ENCODE measurements at regions not wholly inside any gene's neighbourhood (a gene's known extent, or its start where the extent isn't known, plus 50 kb on each side); places are given as distances from the start of the nearest gene placed in this dataset.

DNA sequence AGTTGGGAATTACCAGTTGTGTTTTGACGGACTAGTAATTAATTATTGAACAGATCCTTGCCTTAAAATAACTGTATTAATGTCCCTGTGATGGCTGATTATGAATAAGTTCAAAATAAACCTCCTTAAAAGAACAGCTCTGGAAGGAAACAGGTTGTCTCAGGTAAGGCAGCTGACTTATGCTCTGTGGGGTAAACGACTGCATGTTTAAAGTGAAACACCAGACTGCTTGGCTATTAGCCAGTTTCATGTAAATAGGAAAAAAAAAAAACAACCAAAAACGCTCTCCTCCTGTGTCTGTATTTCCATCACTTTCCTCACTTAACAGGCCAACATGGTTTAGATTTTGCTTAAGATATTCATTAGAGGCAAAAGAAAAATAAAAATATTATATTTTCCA is 243.6 kb downstream of the TMEM182 start:
- Mint-ChIP-seq H3K4me3 (no peak overlapping the region), H3K4me1 (peaks cover 5% of the 10 kb centered on the region), H3K27me3 (ENCODE audit: low read depth) (no peaks in the 10 kb centered on the region), H3K27ac (ENCODE audit: unreplicated experiment) (no peak overlapping the region), H3K36me3 (ENCODE audit: low read depth) (no peaks in the 10 kb centered on the region), H3K9me3 (peaks cover 8% of the 10 kb centered on the region)
- no peak for DNase-seq (ENCODE audit: low read depth, low spot score)
- TF ChIP-seq, protein P1, sequence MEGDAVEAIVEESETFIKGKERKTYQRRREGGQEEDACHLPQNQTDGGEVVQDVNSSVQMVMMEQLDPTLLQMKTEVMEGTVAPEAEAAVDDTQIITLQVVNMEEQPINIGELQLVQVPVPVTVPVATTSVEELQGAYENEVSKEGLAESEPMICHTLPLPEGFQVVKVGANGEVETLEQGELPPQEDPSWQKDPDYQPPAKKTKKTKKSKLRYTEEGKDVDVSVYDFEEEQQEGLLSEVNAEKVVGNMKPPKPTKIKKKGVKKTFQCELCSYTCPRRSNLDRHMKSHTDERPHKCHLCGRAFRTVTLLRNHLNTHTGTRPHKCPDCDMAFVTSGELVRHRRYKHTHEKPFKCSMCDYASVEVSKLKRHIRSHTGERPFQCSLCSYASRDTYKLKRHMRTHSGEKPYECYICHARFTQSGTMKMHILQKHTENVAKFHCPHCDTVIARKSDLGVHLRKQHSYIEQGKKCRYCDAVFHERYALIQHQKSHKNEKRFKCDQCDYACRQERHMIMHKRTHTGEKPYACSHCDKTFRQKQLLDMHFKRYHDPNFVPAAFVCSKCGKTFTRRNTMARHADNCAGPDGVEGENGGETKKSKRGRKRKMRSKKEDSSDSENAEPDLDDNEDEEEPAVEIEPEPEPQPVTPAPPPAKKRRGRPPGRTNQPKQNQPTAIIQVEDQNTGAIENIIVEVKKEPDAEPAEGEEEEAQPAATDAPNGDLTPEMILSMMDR (conservative IDR thresholded peaks at IDR 0.05), result no peak

DNA sequence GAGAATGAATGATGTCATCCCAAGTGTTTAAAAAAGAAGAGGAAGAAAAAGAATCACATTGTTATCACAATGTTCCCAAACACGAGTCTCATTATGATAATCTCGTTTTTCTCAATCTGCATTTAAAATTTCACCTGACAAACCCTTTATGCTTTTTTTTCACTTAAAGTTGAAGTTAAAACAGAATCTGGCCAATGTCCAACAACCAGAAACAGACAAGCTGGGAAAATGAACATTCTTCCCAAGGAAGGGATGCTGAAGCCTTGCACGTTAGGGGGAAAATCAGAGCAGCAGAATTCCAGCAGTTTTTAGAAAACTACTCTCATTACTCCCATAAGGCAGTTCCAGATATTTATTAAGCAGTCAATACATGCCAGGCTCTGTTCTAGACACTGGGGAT is 245.3 kb downstream of the TMEM182 start:
- TF ChIP-seq, protein P1 (conservative IDR thresholded peaks at IDR 0.05), result no peak
- no peak overlapping the region for H3K27ac Mint-ChIP-seq (ENCODE audit: unreplicated experiment)
- peaks cover 2% of the 10 kb centered on the region for H3K9me3 Mint-ChIP-seq
- no peaks in the 10 kb centered on the region for H3K36me3 Mint-ChIP-seq (ENCODE audit: low read depth)
- no peaks in the 10 kb centered on the region for H3K27me3 Mint-ChIP-seq (ENCODE audit: low read depth)
- no peak overlapping the region for H3K4me3 Mint-ChIP-seq
- peaks cover 5% of the 10 kb centered on the region for H3K4me1 Mint-ChIP-seq
- DNase-seq (ENCODE audit: low read depth, low spot score), result no peak

DNA sequence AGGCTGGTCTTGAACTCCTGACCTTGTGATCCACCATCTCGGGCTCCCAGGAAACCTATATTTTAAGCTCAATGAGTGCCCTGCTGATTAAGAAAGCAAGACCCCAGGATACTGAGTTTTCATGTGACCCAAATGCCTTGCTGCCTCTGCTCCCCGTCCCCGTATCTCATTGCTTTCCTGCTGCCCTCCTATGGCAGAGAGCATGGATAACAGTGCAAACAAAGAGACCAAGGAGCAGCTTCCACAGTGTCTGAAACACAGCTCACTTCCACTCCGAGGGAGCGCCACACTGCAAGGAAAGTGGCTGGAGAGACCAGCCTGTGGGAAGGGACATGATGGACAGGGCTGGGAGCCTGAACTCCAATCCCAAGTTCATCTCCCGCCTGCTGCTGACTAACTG is 246.8 kb downstream of the TMEM182 start:
- TF ChIP-seq, protein P1 (conservative IDR thresholded peaks at IDR 0.05), result no peak
- Mint-ChIP-seq H3K4me1 (no peaks in the 10 kb centered on the region), H3K27ac (ENCODE audit: unreplicated experiment) (no peak overlapping the region), H3K36me3 (ENCODE audit: low read depth) (no peaks in the 10 kb centered on the region), H3K9me3 (no peaks in the 10 kb centered on the region), H3K4me3 (no peak overlapping the region), H3K27me3 (ENCODE audit: low read depth) (no peaks in the 10 kb centered on the region)
- DNase-seq (ENCODE audit: low read depth, low spot score), result no peak

DNA sequence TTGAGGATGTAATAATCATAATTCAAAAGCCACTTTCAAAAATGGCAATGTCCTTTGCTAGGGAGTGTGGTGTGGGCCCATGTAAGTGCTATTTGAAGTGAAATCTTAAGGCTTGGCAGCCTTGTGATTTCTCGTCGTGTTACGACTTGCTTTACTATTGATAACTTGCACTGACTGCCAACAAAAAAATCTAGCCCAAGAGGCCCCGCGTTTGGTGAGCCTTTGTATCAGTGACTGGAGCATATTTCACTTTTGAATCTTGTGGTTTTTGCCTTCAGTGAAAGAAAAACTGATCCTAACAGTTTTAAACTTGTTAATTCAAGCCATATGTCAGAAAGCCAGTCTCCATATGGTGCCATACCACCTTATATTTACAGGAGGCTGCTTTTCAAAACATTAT is 248.0 kb downstream of the TMEM182 start:
- Mint-ChIP-seq H3K36me3 (ENCODE audit: low read depth) (no peaks in the 10 kb centered on the region), H3K4me3 (no peak overlapping the region), H3K27me3 (ENCODE audit: low read depth) (peaks cover under 1% of the 10 kb centered on the region), H3K27ac (ENCODE audit: unreplicated experiment) (no peak overlapping the region), H3K9me3 (no peaks in the 10 kb centered on the region), H3K4me1 (no peaks in the 10 kb centered on the region)
- no peak for DNase-seq (ENCODE audit: low read depth, low spot score)
- TF ChIP-seq, protein P1 (conservative IDR thresholded peaks at IDR 0.05), result no peak

DNA sequence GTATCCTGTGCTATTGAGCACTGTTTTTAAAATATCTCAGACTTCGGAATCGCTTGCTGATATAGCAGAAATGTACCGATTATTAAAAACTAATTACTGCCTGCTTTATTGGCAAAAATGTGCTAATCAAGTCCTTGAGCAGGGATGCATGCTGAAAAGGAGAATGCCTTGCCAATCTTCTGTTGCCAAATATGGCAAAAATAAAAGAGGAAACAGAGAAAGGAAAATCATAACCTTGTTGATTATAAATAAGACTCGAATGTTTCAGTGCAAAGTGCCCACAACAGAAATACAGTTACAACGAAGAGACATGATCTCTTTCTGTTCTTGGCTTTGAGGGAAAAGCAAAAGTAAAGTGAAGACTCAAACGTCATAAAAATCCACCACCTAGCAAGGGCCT is 248.5 kb downstream of the TMEM182 start:
- Mint-ChIP-seq H3K27ac (ENCODE audit: unreplicated experiment) (no peak overlapping the region), H3K36me3 (ENCODE audit: low read depth) (no peaks in the 10 kb centered on the region), H3K4me1 (no peaks in the 10 kb centered on the region), H3K9me3 (no peaks in the 10 kb centered on the region), H3K27me3 (ENCODE audit: low read depth) (peaks cover 2% of the 10 kb centered on the region), H3K4me3 (no peak overlapping the region)
- DNase-seq (ENCODE audit: low read depth, low spot score), result no peak
- TF ChIP-seq, protein P1 (conservative IDR thresholded peaks at IDR 0.05), result no peak

DNA sequence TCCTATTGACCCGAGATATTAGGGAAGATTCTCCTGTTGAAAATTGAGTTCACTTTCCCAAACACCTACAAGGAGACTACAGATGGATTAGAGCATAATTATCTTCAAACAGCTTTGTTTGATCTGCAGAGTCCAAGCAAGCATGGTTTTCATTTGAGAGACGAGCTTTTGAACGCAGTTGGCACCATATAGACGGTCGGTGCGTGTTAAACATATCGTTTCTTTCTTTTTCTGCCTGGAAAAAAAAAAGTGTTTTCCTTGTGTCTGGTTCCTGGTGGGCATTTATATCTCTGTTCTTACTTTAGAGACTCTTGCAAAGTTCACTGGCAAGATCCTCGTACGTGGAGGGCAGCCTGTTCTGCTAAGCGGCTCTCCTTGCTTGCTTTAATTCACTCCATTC is 248.9 kb downstream of the TMEM182 start:
- Mint-ChIP-seq H3K4me1 (no peaks in the 10 kb centered on the region), H3K9me3 (no peaks in the 10 kb centered on the region), H3K4me3 (no peak overlapping the region), H3K27me3 (ENCODE audit: low read depth) (peaks cover 2% of the 10 kb centered on the region), H3K27ac (ENCODE audit: unreplicated experiment) (no peak overlapping the region), H3K36me3 (ENCODE audit: low read depth) (no peaks in the 10 kb centered on the region)
- TF ChIP-seq, protein P1 (conservative IDR thresholded peaks at IDR 0.05), result no peak
- no peak for DNase-seq (ENCODE audit: low read depth, low spot score)

Measured in neural crest cell (in vitro differentiated cells).